ENCODE measurements at regions not wholly inside any gene's neighbourhood (a gene's known extent, or its start where the extent isn't known, plus 50 kb on each side); places are given as distances from the start of the nearest gene placed in this dataset.

DNA sequence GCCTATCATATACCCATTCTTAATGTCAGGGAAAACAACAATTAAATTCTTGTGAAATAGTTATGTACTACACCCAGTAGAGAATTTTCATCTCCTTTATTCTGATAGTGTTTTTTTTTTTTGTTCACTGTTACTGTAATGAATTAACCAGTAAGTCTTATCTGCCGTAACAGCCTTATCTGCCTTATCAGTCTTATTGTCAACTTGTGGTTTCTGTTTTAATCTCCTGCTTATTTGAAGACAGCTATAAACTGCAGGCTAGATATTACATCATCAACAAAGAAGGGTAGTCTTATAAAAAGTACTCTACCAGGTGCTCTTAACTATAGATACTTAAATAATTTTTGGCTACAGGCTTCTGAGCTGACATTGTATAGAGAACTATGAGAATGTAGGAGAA, 79.5 kb downstream of the MAGEB5 start:
- TF ChIP-seq, protein P1, sequence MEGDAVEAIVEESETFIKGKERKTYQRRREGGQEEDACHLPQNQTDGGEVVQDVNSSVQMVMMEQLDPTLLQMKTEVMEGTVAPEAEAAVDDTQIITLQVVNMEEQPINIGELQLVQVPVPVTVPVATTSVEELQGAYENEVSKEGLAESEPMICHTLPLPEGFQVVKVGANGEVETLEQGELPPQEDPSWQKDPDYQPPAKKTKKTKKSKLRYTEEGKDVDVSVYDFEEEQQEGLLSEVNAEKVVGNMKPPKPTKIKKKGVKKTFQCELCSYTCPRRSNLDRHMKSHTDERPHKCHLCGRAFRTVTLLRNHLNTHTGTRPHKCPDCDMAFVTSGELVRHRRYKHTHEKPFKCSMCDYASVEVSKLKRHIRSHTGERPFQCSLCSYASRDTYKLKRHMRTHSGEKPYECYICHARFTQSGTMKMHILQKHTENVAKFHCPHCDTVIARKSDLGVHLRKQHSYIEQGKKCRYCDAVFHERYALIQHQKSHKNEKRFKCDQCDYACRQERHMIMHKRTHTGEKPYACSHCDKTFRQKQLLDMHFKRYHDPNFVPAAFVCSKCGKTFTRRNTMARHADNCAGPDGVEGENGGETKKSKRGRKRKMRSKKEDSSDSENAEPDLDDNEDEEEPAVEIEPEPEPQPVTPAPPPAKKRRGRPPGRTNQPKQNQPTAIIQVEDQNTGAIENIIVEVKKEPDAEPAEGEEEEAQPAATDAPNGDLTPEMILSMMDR (IDR thresholded peaks at IDR 0.05) = no peak
- TF ChIP-seq POLR2A (IDR thresholded peaks at IDR 0.05) = no peak
